Hepatocyte (in vitro differentiated cells): ENCODE measurements at regions not wholly inside any gene's neighbourhood (a gene's known extent, or its start where the extent isn't known, plus 50 kb on each side); places are given as distances from the start of the nearest gene placed in this dataset.

ENCODE experiments used
- DNase-seq: peaks from one replicate; pipeline ENCODE4 v3.0.0-alpha.2; 2016; ENCODE audit warnings: low spot score
- H2AFZ ChIP-seq: fragments of 200-600 bp; sonication (generic); 2 replicates; pipeline ENCODE4 v1.6.0; 2016; ENCODE audit warnings: antibody characterized with exemption, mild to moderate bottlenecking
- H3K27ac ChIP-seq: fragments of 200-600 bp; sonication (generic); 2 replicates; pipeline ENCODE4 v1.5.1; 2016; ENCODE audit warnings: mild to moderate bottlenecking
- H3K27me3 ChIP-seq: fragments of 200-600 bp; sonication (generic); 2 replicates; pipeline ENCODE4 v1.6.1; 2016
- H3K36me3 ChIP-seq: fragments of 200-600 bp; sonication (generic); replicated peaks from 2 replicates; pipeline ENCODE4 v1.5.1; 2016; ENCODE audit warnings: low read depth; ENCODE audit not compliant: insufficient read depth
- H3K4me1 ChIP-seq: fragments of 200-600 bp; sonication (generic); 2 replicates; pipeline ENCODE4 v1.5.1; 2016; ENCODE audit warnings: mild to moderate bottlenecking, moderate library complexity; ENCODE audit not compliant: insufficient read depth
- H3K4me2 ChIP-seq: fragments of 200-600 bp; sonication (generic); 2 replicates; pipeline ENCODE4 v1.6.0; 2016
- H3K4me3 ChIP-seq: fragments of 200-600 bp; sonication (generic); 2 replicates; pipeline ENCODE4 v1.5.1; 2016; ENCODE audit warnings: mild to moderate bottlenecking
- H3K79me2 ChIP-seq: fragments of 200-600 bp; sonication (generic); 2 replicates; pipeline ENCODE4 v1.6.0; 2017; ENCODE audit warnings: mild to moderate bottlenecking
- H3K9me2 ChIP-seq: fragments of 200-600 bp; sonication (generic); replicated peaks from 2 replicates; pipeline ENCODE4 v1.6.0; 2017; ENCODE audit warnings: mild to moderate bottlenecking; ENCODE audit not compliant: insufficient read depth
- H3K9me3 ChIP-seq: fragments of 200-600 bp; sonication (generic); 2 replicates; pipeline ENCODE4 v1.5.1; 2016; ENCODE audit warnings: low read depth, mild to moderate bottlenecking
- H4K20me1 ChIP-seq: fragments of 200-600 bp; sonication (generic); 2 replicates; pipeline ENCODE4 v1.6.0; 2016; ENCODE audit warnings: mild to moderate bottlenecking; ENCODE audit not compliant: insufficient read depth, poor library complexity, severe bottlenecking
- EZH2 ChIP-seq: fragments of 200-600 bp; sonication (generic); IDR thresholded peaks from 2 replicates; pipeline ENCODE4 v1.6.1; 2016; ENCODE audit warnings: antibody characterized with exemption, mild to moderate bottlenecking, borderline replicate concordance
- EZH2phosphoT487 ChIP-seq: fragments of 200-600 bp; sonication (generic); IDR thresholded peaks from one replicate; pipeline ENCODE4 v1.6.1; 2018; ENCODE audit warnings: antibody characterized with exemption, mild to moderate bottlenecking, low read depth, moderate library complexity; ENCODE audit not compliant: unreplicated experiment, severe bottlenecking
- WGBS: methylation state at CpG from one replicate; pipeline ENCODE4 v1.1.6; 2016; ENCODE audit warnings: low lambda C conversion rate; ENCODE audit errors: missing lambda C conversion rate; 5-methylcytosine and 5-hydroxymethylcytosine counted together
- TF ChIP-seq, protein P1 (sequence below): fragments of 200-600 bp; sonication (generic); IDR thresholded peaks from 2 replicates; pipeline ENCODE4 v1.5.1; 2016; ENCODE audit warnings: antibody characterized with exemption, mild to moderate bottlenecking; ENCODE audit not compliant: poor library complexity

DNA sequence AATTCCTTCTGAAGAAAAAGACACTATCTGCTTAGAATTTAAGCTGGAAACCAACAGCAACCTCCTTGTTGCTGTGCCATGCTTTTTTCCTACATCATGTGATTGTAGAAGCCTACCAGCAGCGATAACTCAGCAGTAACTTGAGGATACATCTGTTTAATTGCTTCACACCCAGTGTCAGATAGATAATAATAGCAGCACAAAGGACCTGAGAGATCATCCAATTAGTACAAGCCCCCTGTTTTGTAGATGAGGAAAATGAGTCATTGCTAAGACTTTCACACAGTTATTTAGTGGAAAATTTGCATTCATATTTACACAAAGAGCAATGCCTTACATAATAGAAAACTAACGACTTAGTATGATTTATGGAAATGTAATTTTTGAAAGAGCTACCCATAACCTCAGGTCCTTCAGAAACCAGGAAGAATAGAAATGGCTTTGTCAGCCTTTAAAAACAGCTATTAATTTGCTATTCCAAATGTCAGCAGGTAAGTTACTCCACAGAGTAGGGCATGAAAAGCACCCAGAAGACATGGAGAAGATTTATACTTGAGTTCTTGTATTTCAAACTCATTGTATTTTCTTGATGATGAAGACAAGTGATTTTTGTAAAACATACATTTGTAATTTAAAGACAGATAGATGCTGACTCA, 93.7 kb upstream of the SGCG start:
- H3K9me2 ChIP-seq, result no peaks in the 10 kb centered on the region
- H2AFZ ChIP-seq, result no peak overlapping the region
- WGBS, result 83% methylated on average over 2 of the region's 2 CpGs
- no peaks in the 10 kb centered on the region for H3K9me3 ChIP-seq
- no peak for DNase-seq
- H3K27me3 ChIP-seq, result no peaks in the 10 kb centered on the region
- H3K27ac ChIP-seq, result no peak overlapping the region
- H3K4me3 ChIP-seq, result no peak overlapping the region
- H4K20me1 ChIP-seq, result no peaks in the 10 kb centered on the region
- H3K36me3 ChIP-seq, result no peaks in the 10 kb centered on the region
- H3K4me1 ChIP-seq, result no peaks in the 10 kb centered on the region
- H3K79me2 ChIP-seq, result no peaks in the 10 kb centered on the region
- TF ChIP-seq EZH2phosphoT487, result no peak
- TF ChIP-seq, protein P1, sequence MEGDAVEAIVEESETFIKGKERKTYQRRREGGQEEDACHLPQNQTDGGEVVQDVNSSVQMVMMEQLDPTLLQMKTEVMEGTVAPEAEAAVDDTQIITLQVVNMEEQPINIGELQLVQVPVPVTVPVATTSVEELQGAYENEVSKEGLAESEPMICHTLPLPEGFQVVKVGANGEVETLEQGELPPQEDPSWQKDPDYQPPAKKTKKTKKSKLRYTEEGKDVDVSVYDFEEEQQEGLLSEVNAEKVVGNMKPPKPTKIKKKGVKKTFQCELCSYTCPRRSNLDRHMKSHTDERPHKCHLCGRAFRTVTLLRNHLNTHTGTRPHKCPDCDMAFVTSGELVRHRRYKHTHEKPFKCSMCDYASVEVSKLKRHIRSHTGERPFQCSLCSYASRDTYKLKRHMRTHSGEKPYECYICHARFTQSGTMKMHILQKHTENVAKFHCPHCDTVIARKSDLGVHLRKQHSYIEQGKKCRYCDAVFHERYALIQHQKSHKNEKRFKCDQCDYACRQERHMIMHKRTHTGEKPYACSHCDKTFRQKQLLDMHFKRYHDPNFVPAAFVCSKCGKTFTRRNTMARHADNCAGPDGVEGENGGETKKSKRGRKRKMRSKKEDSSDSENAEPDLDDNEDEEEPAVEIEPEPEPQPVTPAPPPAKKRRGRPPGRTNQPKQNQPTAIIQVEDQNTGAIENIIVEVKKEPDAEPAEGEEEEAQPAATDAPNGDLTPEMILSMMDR, result no peak
- no peak for TF ChIP-seq EZH2
- no peak overlapping the region for H3K4me2 ChIP-seq

DNA sequence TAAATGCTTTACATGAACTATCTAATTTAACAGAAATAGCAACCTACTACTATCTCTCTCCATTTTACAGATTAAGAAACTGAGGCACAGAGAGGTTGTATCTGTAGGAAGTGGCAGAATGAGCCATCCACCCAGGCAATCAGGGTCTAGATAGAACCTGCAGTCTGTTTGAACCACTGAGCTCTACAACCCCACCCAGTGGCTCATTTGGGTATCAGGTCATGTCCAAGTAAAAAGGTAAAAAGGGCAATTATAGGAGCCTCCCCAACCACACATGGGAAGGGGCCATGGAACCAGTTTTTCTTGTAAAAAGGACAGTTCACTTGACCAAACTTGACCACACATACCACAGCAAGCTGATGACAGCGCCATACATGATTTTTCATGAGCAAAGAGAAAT, 92.9 kb upstream of the SGCG start:
- Histone ChIP-seq H4K20me1 (no peaks in the 10 kb centered on the region), H3K4me1 (no peaks in the 10 kb centered on the region), H3K27ac (no peak overlapping the region), H3K9me2 (no peaks in the 10 kb centered on the region), H3K9me3 (no peaks in the 10 kb centered on the region), H3K27me3 (no peaks in the 10 kb centered on the region), H3K4me2 (no peak overlapping the region), H3K36me3 (no peaks in the 10 kb centered on the region), H3K79me2 (no peaks in the 10 kb centered on the region), H2AFZ (no peak overlapping the region), H3K4me3 (no peak overlapping the region)
- DNase-seq, result peak; percentile 32
- WGBS, result 77% methylated on average over 1 of the region's 1 CpG
- TF ChIP-seq, protein P1, result peak; percentile 25
- TF ChIP-seq EZH2phosphoT487 (no peak), EZH2 (no peak)

DNA sequence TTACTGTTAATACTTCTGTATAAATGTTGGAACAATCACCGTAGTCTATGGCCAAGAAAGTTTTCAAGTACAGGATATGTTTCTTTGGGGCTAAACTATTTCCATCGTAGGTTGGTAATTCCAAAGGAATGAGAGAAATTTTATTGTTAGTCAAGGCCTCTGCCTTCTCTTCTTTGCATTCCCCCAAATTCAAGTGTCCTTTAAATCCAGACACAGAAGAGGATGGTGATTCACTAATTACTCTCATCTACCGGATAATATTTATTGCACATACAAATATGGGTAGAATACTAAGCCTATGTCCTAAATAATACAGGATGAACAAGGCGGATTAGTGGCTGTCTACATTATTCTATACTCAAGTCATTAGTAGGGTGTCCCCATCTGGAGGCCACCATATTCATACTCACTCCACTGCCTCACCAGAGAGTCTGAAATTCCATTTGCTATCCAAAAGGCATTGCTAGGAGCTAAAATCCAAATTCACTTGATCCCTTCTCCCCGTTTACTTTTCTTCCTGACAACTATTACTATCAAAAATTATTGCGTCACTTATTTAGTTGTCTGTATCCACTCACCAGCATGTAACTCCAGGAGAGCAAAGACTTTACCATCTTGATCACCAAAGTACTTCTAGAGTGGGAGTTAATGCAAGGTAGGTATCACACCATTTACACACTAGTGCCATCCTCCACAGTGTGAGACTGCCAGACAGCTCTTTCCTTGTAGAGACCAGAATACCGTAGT, 82.4 kb upstream of the SGCG start:
- no peaks in the 10 kb centered on the region for H3K9me2 ChIP-seq
- no peak for TF ChIP-seq EZH2phosphoT487
- no peak for TF ChIP-seq EZH2
- TF ChIP-seq, protein P1, result no peak
- no peaks in the 10 kb centered on the region for H3K36me3 ChIP-seq
- H3K4me1 ChIP-seq, result no peaks in the 10 kb centered on the region
- H3K9me3 ChIP-seq, result no peaks in the 10 kb centered on the region
- no peak overlapping the region for H3K4me3 ChIP-seq
- H3K27me3 ChIP-seq, result no peaks in the 10 kb centered on the region
- H4K20me1 ChIP-seq, result no peaks in the 10 kb centered on the region
- no peak overlapping the region for H2AFZ ChIP-seq
- no peak for DNase-seq
- 88% methylated on average over 7 of the region's 7 CpGs for WGBS
- no peak overlapping the region for H3K4me2 ChIP-seq
- H3K27ac ChIP-seq, result no peak overlapping the region
- no peaks in the 10 kb centered on the region for H3K79me2 ChIP-seq
